ENCODE measurements at regions not wholly inside any gene's neighbourhood (a gene's known extent, or its start where the extent isn't known, plus 50 kb on each side); places are given as distances from the start of the nearest gene placed in this dataset.

GRCh38 chr16:51051671-51052070, 99.4 kb downstream of the SALL1 start:
- Histone ChIP-seq H3K9me3 (replicated peaks; ENCODE audit: insufficient read depth, low read length) (no peaks in the 10 kb centered on the region), H2AFZ (ENCODE audit: low read length) (no peak overlapping the region), H3K79me2 (ENCODE audit: low read length) (no peaks in the 10 kb centered on the region), H3K36me3 (replicated peaks; ENCODE audit: insufficient read depth, low read length) (no peaks in the 10 kb centered on the region), H3K27me3 (replicated peaks; ENCODE audit: insufficient read depth, low read length) (no peaks in the 10 kb centered on the region), H3F3A (ENCODE audit: insufficient read depth, low read length) (no peaks in the 10 kb centered on the region), H4K20me1 (ENCODE audit: insufficient read depth, low read length) (no peaks in the 10 kb centered on the region), H3K9ac (ENCODE audit: low read length) (no peak overlapping the region), H3K9me2 (replicated peaks; ENCODE audit: insufficient read depth, low read length) (no peaks in the 10 kb centered on the region), H3K27ac (ENCODE audit: low read length) (no peak overlapping the region), H3K4me2 (ENCODE audit: low read depth, low read length) (no peak overlapping the region), H3K4me1 (ENCODE audit: low read length) (no peaks in the 10 kb centered on the region), H3K4me3 (ENCODE audit: low read length) (no peak overlapping the region)
- DNase-seq: no peak
- TF ChIP-seq EZH2phosphoT487 (IDR thresholded peaks at IDR 0.05; ENCODE audit: low read length): no peak
- no peak for TF ChIP-seq CTCF (IDR thresholded peaks at IDR 0.05; ENCODE audit: low read length)
- no peak for TF ChIP-seq EZH2 (optimal IDR thresholded peaks at IDR 0.05; ENCODE audit: low read depth, low read length)

GRCh38 chr16:51050377-51050706, 100.7 kb downstream of the SALL1 start:
- no peaks in the 10 kb centered on the region for H3K79me2 ChIP-seq (ENCODE audit: low read length)
- H3K27ac ChIP-seq (ENCODE audit: low read length): no peak overlapping the region
- no peaks in the 10 kb centered on the region for H3K4me1 ChIP-seq (ENCODE audit: low read length)
- no peaks in the 10 kb centered on the region for H3K27me3 ChIP-seq (replicated peaks; ENCODE audit: insufficient read depth, low read length)
- no peak overlapping the region for H3K4me3 ChIP-seq (ENCODE audit: low read length)
- H2AFZ ChIP-seq (ENCODE audit: low read length): no peak overlapping the region
- no peak for DNase-seq
- H4K20me1 ChIP-seq (ENCODE audit: insufficient read depth, low read length): no peaks in the 10 kb centered on the region
- H3F3A ChIP-seq (ENCODE audit: insufficient read depth, low read length): no peaks in the 10 kb centered on the region
- H3K9me3 ChIP-seq (replicated peaks; ENCODE audit: insufficient read depth, low read length): no peaks in the 10 kb centered on the region
- H3K36me3 ChIP-seq (replicated peaks; ENCODE audit: insufficient read depth, low read length): no peaks in the 10 kb centered on the region
- no peak overlapping the region for H3K4me2 ChIP-seq (ENCODE audit: low read depth, low read length)
- H3K9ac ChIP-seq (ENCODE audit: low read length): no peak overlapping the region
- no peak for TF ChIP-seq EZH2phosphoT487 (IDR thresholded peaks at IDR 0.05; ENCODE audit: low read length)
- TF ChIP-seq EZH2 (optimal IDR thresholded peaks at IDR 0.05; ENCODE audit: low read depth, low read length): no peak
- TF ChIP-seq CTCF (IDR thresholded peaks at IDR 0.05; ENCODE audit: low read length): no peak
- no peaks in the 10 kb centered on the region for H3K9me2 ChIP-seq (replicated peaks; ENCODE audit: insufficient read depth, low read length)

GRCh38 chr16:51049678-51050376, 101.2 kb downstream of the SALL1 start:
- TF ChIP-seq EZH2phosphoT487 (IDR thresholded peaks at IDR 0.05; ENCODE audit: low read length): no peak
- TF ChIP-seq EZH2 (optimal IDR thresholded peaks at IDR 0.05; ENCODE audit: low read depth, low read length): no peak
- no peak for TF ChIP-seq CTCF (IDR thresholded peaks at IDR 0.05; ENCODE audit: low read length)
- Histone ChIP-seq H3K36me3 (replicated peaks; ENCODE audit: insufficient read depth, low read length) (no peaks in the 10 kb centered on the region), H3K27me3 (replicated peaks; ENCODE audit: insufficient read depth, low read length) (no peaks in the 10 kb centered on the region), H3K9me3 (replicated peaks; ENCODE audit: insufficient read depth, low read length) (no peaks in the 10 kb centered on the region), H3K9me2 (replicated peaks; ENCODE audit: insufficient read depth, low read length) (no peaks in the 10 kb centered on the region), H3K79me2 (ENCODE audit: low read length) (no peaks in the 10 kb centered on the region), H2AFZ (ENCODE audit: low read length) (no peak overlapping the region), H3F3A (ENCODE audit: insufficient read depth, low read length) (no peaks in the 10 kb centered on the region), H3K27ac (ENCODE audit: low read length) (no peak overlapping the region), H3K4me3 (ENCODE audit: low read length) (no peak overlapping the region), H4K20me1 (ENCODE audit: insufficient read depth, low read length) (no peaks in the 10 kb centered on the region), H3K9ac (ENCODE audit: low read length) (no peak overlapping the region), H3K4me1 (ENCODE audit: low read length) (no peaks in the 10 kb centered on the region), H3K4me2 (ENCODE audit: low read depth, low read length) (no peak overlapping the region)
- DNase-seq: no peak

All from MM.1S (cell line).